ENCODE measurements at regions not wholly inside any gene's neighbourhood (a gene's known extent, or its start where the extent isn't known, plus 50 kb on each side); places are given as distances from the start of the nearest gene placed in this dataset.

DNA sequence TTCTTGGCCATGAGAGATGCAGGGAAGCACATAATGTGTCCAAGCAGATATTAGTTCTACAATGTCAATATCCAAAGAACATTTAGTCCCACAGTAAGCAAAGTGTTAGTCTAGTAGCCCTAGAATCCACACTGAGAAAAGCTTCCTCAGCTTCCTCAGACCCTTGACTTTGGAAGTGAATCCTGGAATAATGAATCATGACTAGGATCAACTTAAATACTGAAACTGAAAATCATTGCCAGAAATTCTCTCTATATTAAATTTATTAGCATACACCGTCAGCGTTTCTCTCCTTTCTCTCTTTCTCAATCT lies 356.9 kb upstream of the ACVR2A start:
- TF ChIP-seq, protein P1, sequence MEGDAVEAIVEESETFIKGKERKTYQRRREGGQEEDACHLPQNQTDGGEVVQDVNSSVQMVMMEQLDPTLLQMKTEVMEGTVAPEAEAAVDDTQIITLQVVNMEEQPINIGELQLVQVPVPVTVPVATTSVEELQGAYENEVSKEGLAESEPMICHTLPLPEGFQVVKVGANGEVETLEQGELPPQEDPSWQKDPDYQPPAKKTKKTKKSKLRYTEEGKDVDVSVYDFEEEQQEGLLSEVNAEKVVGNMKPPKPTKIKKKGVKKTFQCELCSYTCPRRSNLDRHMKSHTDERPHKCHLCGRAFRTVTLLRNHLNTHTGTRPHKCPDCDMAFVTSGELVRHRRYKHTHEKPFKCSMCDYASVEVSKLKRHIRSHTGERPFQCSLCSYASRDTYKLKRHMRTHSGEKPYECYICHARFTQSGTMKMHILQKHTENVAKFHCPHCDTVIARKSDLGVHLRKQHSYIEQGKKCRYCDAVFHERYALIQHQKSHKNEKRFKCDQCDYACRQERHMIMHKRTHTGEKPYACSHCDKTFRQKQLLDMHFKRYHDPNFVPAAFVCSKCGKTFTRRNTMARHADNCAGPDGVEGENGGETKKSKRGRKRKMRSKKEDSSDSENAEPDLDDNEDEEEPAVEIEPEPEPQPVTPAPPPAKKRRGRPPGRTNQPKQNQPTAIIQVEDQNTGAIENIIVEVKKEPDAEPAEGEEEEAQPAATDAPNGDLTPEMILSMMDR (conservative IDR thresholded peaks at IDR 0.05) = no peak
- no peak for TF ChIP-seq EZH2 (IDR thresholded peaks at IDR 0.05; ENCODE audit: low read depth)
- POLR2A ChIA-PET (ENCODE audit: unreplicated experiment) = no interaction called here
- Histone ChIP-seq H3K27me3 (ENCODE audit: insufficient read depth, low read depth) (no peaks in the 10 kb centered on the region), H3K9me3 (ENCODE audit: insufficient read depth, low read depth) (no peaks in the 10 kb centered on the region), H3K4me1 (replicated peaks; ENCODE audit: insufficient read depth) (no peaks in the 10 kb centered on the region), H3K27ac (no peak overlapping the region), H4K20me1 (ENCODE audit: insufficient read depth) (no peaks in the 10 kb centered on the region), H3K4me3 (no peak overlapping the region), H3K36me3 (ENCODE audit: low read depth) (no peaks in the 10 kb centered on the region), H3K9me2 (ENCODE audit: insufficient read depth) (no peaks in the 10 kb centered on the region), H3K79me2 (ENCODE audit: low read depth) (no peaks in the 10 kb centered on the region), H3F3A (ENCODE audit: insufficient read depth, low read depth) (no peaks in the 10 kb centered on the region), H3K4me2 (no peak overlapping the region), H2AFZ (no peak overlapping the region)
- CTCF ChIA-PET = no interaction called here
- DNase-seq = no peak
- no TSS peak for BruUV-seq (replicated peaks)
- intact Hi-C loops (cut with micrococcal nuclease; ENCODE audit: unreplicated experiment) = no loop called here

DNA sequence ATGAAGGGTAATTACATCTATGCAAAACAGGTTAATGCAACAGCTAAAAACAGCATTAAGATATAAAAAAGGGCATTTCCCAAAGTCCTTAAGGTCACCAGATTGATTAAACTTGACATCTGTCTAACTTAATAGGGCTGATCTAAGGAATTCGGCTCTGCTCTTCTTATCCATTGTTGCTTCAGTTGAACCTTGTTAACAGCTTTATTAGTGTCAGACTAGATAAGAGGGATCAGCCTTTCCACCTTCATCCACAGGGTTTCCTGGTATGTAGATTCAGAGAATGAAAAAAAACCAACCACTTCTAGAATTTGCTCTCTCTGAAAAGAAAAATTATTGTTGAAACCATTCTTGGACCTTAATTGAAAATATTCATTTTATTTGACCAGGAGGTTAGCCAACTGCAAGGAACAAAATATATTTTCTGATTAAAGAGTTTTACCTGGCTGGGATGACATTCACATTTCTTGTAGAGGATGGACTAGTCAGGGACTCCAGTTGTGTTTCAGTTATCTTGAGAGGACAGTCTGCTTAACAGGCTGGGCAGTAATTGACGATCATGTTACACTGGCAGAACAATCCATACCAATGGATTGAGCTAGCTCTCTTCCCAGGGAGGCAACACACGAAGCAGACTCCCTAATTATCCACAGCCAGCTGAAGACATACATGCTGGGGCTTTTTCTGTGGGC lies 357.4 kb upstream of the ACVR2A start:
- Histone ChIP-seq H3K4me3 (no peak overlapping the region), H3K9me3 (ENCODE audit: insufficient read depth, low read depth) (no peaks in the 10 kb centered on the region), H3K27me3 (ENCODE audit: insufficient read depth, low read depth) (no peaks in the 10 kb centered on the region), H3K79me2 (ENCODE audit: low read depth) (no peaks in the 10 kb centered on the region), H3K27ac (no peak overlapping the region), H3K4me1 (replicated peaks; ENCODE audit: insufficient read depth) (no peaks in the 10 kb centered on the region), H2AFZ (0 out of 2 replicates have a peak overlapping the region, but pooled peaks have one; percentile 48), H3K4me2 (no peak overlapping the region), H3F3A (ENCODE audit: insufficient read depth, low read depth) (no peaks in the 10 kb centered on the region), H4K20me1 (ENCODE audit: insufficient read depth) (no peaks in the 10 kb centered on the region), H3K9me2 (ENCODE audit: insufficient read depth) (no peaks in the 10 kb centered on the region), H3K36me3 (ENCODE audit: low read depth) (no peaks in the 10 kb centered on the region)
- no TSS peak for BruUV-seq (replicated peaks)
- no peak for DNase-seq
- CTCF ChIA-PET = no interaction called here
- intact Hi-C loops (cut with micrococcal nuclease; ENCODE audit: unreplicated experiment) = no loop called here
- POLR2A ChIA-PET (ENCODE audit: unreplicated experiment) = no interaction called here
- TF ChIP-seq, protein P1 (conservative IDR thresholded peaks at IDR 0.05) = no peak
- TF ChIP-seq EZH2 (IDR thresholded peaks at IDR 0.05; ENCODE audit: low read depth) = no peak

DNA sequence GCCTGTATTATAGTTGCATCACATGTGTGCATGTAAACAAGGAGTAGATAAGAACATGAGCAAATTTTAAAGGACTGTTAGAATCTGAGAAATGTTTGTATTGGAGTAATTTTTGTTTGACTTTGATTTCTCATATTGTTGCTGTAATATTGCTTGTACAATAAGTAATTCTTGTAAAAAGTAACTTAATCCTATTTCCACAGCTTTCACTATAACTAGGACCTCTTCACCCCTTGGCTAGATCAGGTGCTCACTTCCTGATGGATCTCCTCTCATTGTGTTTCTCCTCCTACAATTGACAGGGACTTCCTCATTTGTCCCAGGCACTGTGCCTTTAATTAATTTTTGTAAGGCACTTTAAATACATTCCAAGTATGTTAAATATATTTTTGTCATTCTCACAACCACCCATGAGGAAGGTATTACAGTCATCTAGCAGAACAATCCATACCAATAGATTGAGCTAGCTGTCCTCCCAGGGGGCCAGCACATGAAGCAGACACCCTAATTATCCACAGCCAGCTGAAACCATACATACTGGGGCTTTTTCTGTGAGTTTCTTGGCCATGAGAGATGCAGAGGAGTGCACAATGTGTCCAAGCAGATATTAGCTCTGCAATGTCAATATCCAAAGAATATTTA lies 359.5 kb upstream of the ACVR2A start:
- no peaks in the 10 kb centered on the region for H3K36me3 ChIP-seq (ENCODE audit: low read depth)
- no peaks in the 10 kb centered on the region for H3K79me2 ChIP-seq (ENCODE audit: low read depth)
- TF ChIP-seq, protein P1 (conservative IDR thresholded peaks at IDR 0.05) = no peak
- TF ChIP-seq EZH2 (IDR thresholded peaks at IDR 0.05; ENCODE audit: low read depth) = no peak
- DNase-seq = no peak
- no peak overlapping the region for H2AFZ ChIP-seq
- H3K4me3 ChIP-seq = no peak overlapping the region
- no peaks in the 10 kb centered on the region for H3F3A ChIP-seq (ENCODE audit: insufficient read depth, low read depth)
- intact Hi-C loops (cut with micrococcal nuclease; ENCODE audit: unreplicated experiment) = no loop called here
- no peaks in the 10 kb centered on the region for H3K9me2 ChIP-seq (ENCODE audit: insufficient read depth)
- no peak overlapping the region for H3K4me2 ChIP-seq
- no peaks in the 10 kb centered on the region for H3K9me3 ChIP-seq (ENCODE audit: insufficient read depth, low read depth)
- BruUV-seq (replicated peaks) = no TSS peak
- H3K27me3 ChIP-seq (ENCODE audit: insufficient read depth, low read depth) = no peaks in the 10 kb centered on the region
- H3K4me1 ChIP-seq (replicated peaks; ENCODE audit: insufficient read depth) = no peaks in the 10 kb centered on the region
- H3K27ac ChIP-seq = no peak overlapping the region
- POLR2A ChIA-PET (ENCODE audit: unreplicated experiment) = no interaction called here
- H4K20me1 ChIP-seq (ENCODE audit: insufficient read depth) = no peaks in the 10 kb centered on the region
- CTCF ChIA-PET = no interaction called here
